ENCODE measurements at regions not wholly inside any gene's neighbourhood (a gene's known extent, or its start where the extent isn't known, plus 50 kb on each side); places are given as distances from the start of the nearest gene placed in this dataset.
"Not testable (repeated sequence)": the region's sequence is repeated elsewhere in the genome, so short reads cannot be mapped to it uniquely, and the experiment has no call there.

GRCh38 chr16:85229869-85230462 lies 117.7 kb upstream of the CIBAR2 start:
- no peak for DNase-seq (ENCODE audit: extremely low read depth, insufficient read length)
- TF ChIP-seq CTCF (IDR thresholded peaks at IDR 0.05; ENCODE audit: insufficient read depth, low read length, poor library complexity, severe bottlenecking), result no peak

GRCh38 chr16:85230764-85231383 lies 118.6 kb upstream of the CIBAR2 start:
- not testable (repeated sequence) for H3K27me3 ChIP-seq (replicated peaks; ENCODE audit: control insufficient read depth, insufficient read depth, low read length)

More at GRCh38 chr16:85229869-85230462, 117.7 kb upstream of the CIBAR2 start:
- Histone ChIP-seq H3K4me3 (replicated peaks; ENCODE audit: low read depth, low read length) (no peak overlapping the region), H3K27me3 (replicated peaks; ENCODE audit: control insufficient read depth, insufficient read depth, low read length) (no peaks in the 10 kb centered on the region), H3K36me3 (ENCODE audit: control insufficient read depth, insufficient read depth, low read length) (no peaks in the 10 kb centered on the region; the same call in 1 of the 2 replicates)

GRCh38 chr16:85231959-85232358 lies 119.7 kb upstream of the CIBAR2 start:
- Histone ChIP-seq H3K27me3 (replicated peaks; ENCODE audit: control insufficient read depth, insufficient read depth, low read length) (no peaks in the 10 kb centered on the region), H3K36me3 (ENCODE audit: control insufficient read depth, insufficient read depth, low read length) (no peaks in the 10 kb centered on the region; the same call in 1 of the 2 replicates), H3K4me3 (replicated peaks; ENCODE audit: low read depth, low read length) (no peak overlapping the region)
- DNase-seq (ENCODE audit: extremely low read depth, insufficient read length), result no peak
- no peak for TF ChIP-seq CTCF (IDR thresholded peaks at IDR 0.05; ENCODE audit: insufficient read depth, low read length, poor library complexity, severe bottlenecking)

More at GRCh38 chr16:85230764-85231383, 118.6 kb upstream of the CIBAR2 start:
- not testable (repeated sequence) for H3K4me3 ChIP-seq (replicated peaks; ENCODE audit: low read depth, low read length); DNase-seq (ENCODE audit: extremely low read depth, insufficient read length); H3K36me3 ChIP-seq (ENCODE audit: control insufficient read depth, insufficient read depth, low read length)

- no peaks in the 10 kb centered on the region; the same call in 1 of the 2 replicates for H3K36me3 ChIP-seq (ENCODE audit: control insufficient read depth, insufficient read depth, low read length)
- no peak for DNase-seq (ENCODE audit: extremely low read depth, insufficient read length)
- H3K27me3 ChIP-seq (replicated peaks; ENCODE audit: control insufficient read depth, insufficient read depth, low read length), result no peaks in the 10 kb centered on the region
- TF ChIP-seq CTCF (IDR thresholded peaks at IDR 0.05; ENCODE audit: insufficient read depth, low read length, poor library complexity, severe bottlenecking), result no peak
- H3K4me3 ChIP-seq (replicated peaks; ENCODE audit: low read depth, low read length), result no peak overlapping the region
These were observed 120.3 kb upstream of the CIBAR2 start for GRCh38 chr16:85232369-85233142.

GRCh38 chr16:85233516-85233915 lies 121.2 kb upstream of the CIBAR2 start:
- DNase-seq (ENCODE audit: extremely low read depth, insufficient read length), result no peak
- H3K27me3 ChIP-seq (replicated peaks; ENCODE audit: control insufficient read depth, insufficient read depth, low read length), result no peaks in the 10 kb centered on the region
- no peak overlapping the region for H3K4me3 ChIP-seq (replicated peaks; ENCODE audit: low read depth, low read length)
- H3K36me3 ChIP-seq (ENCODE audit: control insufficient read depth, insufficient read depth, low read length), result no peaks in the 10 kb centered on the region; the same call in 1 of the 2 replicates
- no peak for TF ChIP-seq CTCF (IDR thresholded peaks at IDR 0.05; ENCODE audit: insufficient read depth, low read length, poor library complexity, severe bottlenecking)
